Osteocyte (in vitro differentiated cells): ENCODE measurements at regions not wholly inside any gene's neighbourhood (a gene's known extent, or its start where the extent isn't known, plus 50 kb on each side); places are given as distances from the start of the nearest gene placed in this dataset.

Experiments
- DNase-seq: peaks from one replicate; pipeline ENCODE4 v3.0.0; 2021; ENCODE audit warnings: mixed read lengths; ENCODE audit not compliant: unreplicated experiment; ENCODE audit errors: extremely low spot score
- H3K27ac Mint-ChIP-seq: one replicate; pipeline ENCODE4 v1.8.0; 2021; ENCODE audit warnings: mild to moderate bottlenecking, mixed read lengths; ENCODE audit not compliant: unreplicated experiment
- H3K27me3 Mint-ChIP-seq: one replicate; pipeline ENCODE4 v1.8.0; 2021; ENCODE audit warnings: mixed read lengths; ENCODE audit not compliant: unreplicated experiment
- H3K36me3 Mint-ChIP-seq: one replicate; pipeline ENCODE4 v1.8.0; 2021; ENCODE audit warnings: mixed read lengths; ENCODE audit not compliant: unreplicated experiment
- H3K4me1 Mint-ChIP-seq: one replicate; pipeline ENCODE4 v1.8.0; 2021; ENCODE audit warnings: mixed read lengths; ENCODE audit not compliant: unreplicated experiment
- H3K4me3 Mint-ChIP-seq: one replicate; pipeline ENCODE4 v1.8.0; 2021; ENCODE audit warnings: mild to moderate bottlenecking, moderate library complexity, mixed read lengths; ENCODE audit not compliant: unreplicated experiment
- H3K9me3 Mint-ChIP-seq: one replicate; pipeline ENCODE4 v1.8.0; 2021; ENCODE audit warnings: mixed read lengths; ENCODE audit not compliant: unreplicated experiment
- TF ChIP-seq, protein P1 (sequence below): fragments of 200-600 bp; sonication (generic); IDR thresholded peaks from 2 replicates; pipeline ENCODE4 v1.5.0; 2021; ENCODE audit warnings: antibody characterized with exemption, mild to moderate bottlenecking, moderate library complexity

DNA sequence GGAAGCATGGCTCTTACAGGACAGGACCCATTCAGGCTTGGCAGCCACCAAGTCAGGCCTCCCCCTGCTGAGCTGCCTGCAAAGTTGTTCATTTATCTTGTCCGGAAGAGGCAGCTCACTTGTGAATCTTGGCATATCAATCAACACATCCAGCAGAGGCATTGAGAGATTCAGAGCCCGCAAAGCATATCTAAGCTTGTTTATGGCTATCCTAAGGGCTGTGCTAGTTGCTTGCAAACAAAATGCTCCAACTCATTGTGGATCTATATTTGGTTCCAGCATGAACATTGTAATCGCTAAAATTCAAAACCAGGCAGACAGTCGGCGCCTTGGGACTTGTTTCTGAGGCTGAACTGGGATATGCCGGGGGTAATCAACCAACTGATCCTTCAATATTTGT lies 106.1 kb downstream of the UNC5CL start:
- TF ChIP-seq, protein P1, sequence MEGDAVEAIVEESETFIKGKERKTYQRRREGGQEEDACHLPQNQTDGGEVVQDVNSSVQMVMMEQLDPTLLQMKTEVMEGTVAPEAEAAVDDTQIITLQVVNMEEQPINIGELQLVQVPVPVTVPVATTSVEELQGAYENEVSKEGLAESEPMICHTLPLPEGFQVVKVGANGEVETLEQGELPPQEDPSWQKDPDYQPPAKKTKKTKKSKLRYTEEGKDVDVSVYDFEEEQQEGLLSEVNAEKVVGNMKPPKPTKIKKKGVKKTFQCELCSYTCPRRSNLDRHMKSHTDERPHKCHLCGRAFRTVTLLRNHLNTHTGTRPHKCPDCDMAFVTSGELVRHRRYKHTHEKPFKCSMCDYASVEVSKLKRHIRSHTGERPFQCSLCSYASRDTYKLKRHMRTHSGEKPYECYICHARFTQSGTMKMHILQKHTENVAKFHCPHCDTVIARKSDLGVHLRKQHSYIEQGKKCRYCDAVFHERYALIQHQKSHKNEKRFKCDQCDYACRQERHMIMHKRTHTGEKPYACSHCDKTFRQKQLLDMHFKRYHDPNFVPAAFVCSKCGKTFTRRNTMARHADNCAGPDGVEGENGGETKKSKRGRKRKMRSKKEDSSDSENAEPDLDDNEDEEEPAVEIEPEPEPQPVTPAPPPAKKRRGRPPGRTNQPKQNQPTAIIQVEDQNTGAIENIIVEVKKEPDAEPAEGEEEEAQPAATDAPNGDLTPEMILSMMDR, result no peak
- Mint-ChIP-seq H3K27ac (no peak overlapping the region), H3K4me1 (peaks cover 13% of the 10 kb centered on the region), H3K4me3 (no peak overlapping the region), H3K27me3 (no peaks in the 10 kb centered on the region), H3K36me3 (no peaks in the 10 kb centered on the region), H3K9me3 (no peaks in the 10 kb centered on the region)
- no peak for DNase-seq

DNA sequence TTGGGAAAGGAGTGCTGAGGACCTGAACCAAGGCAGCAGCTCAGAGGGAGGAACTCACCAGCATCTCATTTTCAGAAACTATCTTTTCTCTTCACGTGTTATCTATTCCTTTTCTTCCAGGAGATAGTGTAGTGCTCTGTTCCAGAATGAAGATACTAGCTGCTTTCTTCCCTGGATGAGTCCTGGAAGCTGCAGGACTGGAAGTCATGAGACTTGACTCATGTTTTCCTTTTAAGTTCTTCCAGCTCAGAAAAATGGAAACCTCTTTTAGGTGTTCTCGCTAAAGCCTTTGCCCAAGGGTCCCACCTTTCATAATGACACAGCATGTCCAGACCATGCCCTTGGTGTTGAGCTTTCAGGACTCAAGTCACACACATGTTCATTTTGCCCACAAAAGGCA lies 106.7 kb downstream of the UNC5CL start:
- TF ChIP-seq, protein P1, result no peak
- Mint-ChIP-seq H3K36me3 (no peaks in the 10 kb centered on the region), H3K4me3 (no peak overlapping the region), H3K27me3 (no peaks in the 10 kb centered on the region), H3K4me1 (peaks cover 13% of the 10 kb centered on the region), H3K9me3 (no peaks in the 10 kb centered on the region), H3K27ac (no peak overlapping the region)
- DNase-seq, result no peak

DNA sequence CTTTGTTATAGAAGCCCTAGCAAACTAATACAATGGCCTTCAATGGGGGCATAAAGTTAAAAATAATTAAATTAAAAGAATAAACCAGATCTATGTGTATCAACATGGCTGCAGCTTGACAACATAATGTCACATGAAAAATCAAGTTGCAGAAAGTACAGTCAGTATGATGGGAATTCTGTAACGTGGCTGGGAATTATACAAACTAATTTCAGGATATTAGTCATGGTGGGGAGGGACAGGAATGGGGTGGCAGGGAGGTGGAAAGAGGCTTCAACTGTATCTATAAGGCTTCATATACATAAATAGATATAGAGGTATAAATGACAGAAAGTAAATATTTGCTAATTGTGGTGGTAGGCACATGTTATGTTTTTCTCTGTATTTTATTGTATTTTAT lies 107.1 kb downstream of the UNC5CL start:
- Mint-ChIP-seq H3K36me3 (no peaks in the 10 kb centered on the region), H3K4me3 (no peak overlapping the region), H3K27me3 (no peaks in the 10 kb centered on the region), H3K27ac (no peak overlapping the region), H3K4me1 (peaks cover 9% of the 10 kb centered on the region), H3K9me3 (no peaks in the 10 kb centered on the region)
- DNase-seq, result no peak
- TF ChIP-seq, protein P1, result no peak

DNA sequence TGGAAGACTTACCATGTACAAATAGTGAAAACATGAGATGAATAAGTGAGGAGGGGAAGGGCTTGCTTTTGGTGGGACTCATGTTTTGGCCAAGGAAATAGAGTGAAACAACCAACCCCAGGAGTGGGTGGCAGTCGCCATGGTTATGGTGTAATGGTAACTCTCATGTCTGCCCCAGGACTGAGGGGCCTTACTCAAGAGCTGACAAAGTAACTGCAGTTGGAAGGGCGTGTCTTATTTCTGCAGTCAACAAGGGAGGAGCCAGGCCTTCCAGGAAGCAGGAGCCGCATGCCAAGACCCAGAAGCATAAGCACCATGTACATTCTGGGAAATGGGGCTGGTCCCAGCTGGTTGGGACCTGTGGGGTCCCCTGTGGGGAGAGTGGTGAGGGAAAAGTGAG lies 108.5 kb downstream of the UNC5CL start:
- TF ChIP-seq, protein P1, result no peak
- no peak for DNase-seq
- H3K9me3 Mint-ChIP-seq, result no peaks in the 10 kb centered on the region
- no peak overlapping the region for H3K4me3 Mint-ChIP-seq
- H3K36me3 Mint-ChIP-seq, result no peaks in the 10 kb centered on the region
- H3K4me1 Mint-ChIP-seq, result peaks cover 2% of the 10 kb centered on the region
- no peak overlapping the region for H3K27ac Mint-ChIP-seq
- peaks cover under 1% of the 10 kb centered on the region for H3K27me3 Mint-ChIP-seq

DNA sequence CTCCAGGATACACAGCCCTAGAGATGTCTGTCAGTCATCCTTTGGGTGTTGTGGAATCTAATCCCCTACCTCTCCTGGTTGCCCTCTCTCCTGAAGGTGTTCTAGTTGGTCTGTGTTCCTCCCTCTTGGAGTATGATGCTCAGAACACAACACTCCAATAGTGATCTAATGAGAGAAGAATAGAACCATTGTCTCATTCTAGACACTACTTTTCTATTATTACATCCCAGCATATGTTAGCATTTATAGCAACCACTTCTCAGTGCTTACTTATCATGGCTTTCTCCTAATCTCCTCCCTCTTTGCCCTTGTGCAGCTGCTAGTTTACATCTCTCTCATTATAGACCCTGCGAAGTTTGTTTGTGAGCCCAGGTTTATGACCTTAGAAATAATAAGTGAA lies 109.0 kb downstream of the UNC5CL start:
- Mint-ChIP-seq H3K4me3 (no peak overlapping the region), H3K27me3 (peaks cover 3% of the 10 kb centered on the region), H3K27ac (no peak overlapping the region), H3K4me1 (no peaks in the 10 kb centered on the region), H3K36me3 (no peaks in the 10 kb centered on the region), H3K9me3 (no peaks in the 10 kb centered on the region)
- DNase-seq, result no peak
- TF ChIP-seq, protein P1, result no peak
